CD4-positive, alpha-beta T cell treated with Interleukin-4 for 4 hours (primary cell): ENCODE measurements at regions not wholly inside any gene's neighbourhood (a gene's known extent, or its start where the extent isn't known, plus 50 kb on each side); places are given as distances from the start of the nearest gene placed in this dataset.

Experiments
- DNase-seq: peaks from one replicate; pipeline ENCODE4 v3.0.0-alpha.2; 2020

DNA sequence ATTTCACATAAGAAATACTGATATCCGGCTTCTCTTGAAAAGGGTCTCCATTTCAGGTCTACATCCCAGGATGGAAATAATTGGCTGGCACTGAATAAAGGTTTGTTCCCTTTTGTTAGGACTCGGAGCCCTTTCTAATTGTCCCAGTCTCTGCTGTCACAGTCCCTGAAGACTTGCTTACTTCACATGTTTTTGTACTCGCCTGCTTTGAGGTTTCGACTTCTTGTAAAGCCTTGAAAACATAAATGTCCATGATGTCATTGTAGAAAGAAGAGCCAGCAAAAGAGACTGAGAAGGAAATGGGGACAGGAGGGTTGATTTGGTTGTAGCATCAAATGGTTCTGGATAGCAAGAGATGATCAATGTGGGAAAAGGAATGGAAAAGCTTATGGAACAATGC, 963.4 kb upstream of the SEMA6D start:
- no peak for DNase-seq

DNA sequence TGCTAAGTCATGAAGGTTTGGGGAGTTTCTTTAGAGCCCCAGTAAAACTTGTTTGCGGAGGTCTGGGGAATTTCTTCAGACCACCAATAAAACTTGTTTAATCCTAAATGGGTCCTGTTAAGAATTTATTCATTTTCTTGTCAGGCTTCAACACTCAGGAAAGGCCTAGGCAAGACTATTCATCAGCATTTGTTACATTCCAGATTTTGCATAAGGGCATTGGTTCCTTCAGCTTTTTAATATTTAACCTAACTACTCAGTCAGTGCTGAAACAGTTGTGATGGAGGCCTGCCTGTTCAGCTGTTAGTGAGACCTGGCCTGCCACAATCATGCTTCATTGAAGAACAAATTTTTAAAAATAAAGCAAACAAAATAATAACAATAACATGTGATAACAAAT, 954.2 kb upstream of the SEMA6D start:
- no peak for DNase-seq

GRCh38 chr15:46764851-46765250, 952.5 kb upstream of the SEMA6D start:
- no peak for DNase-seq

- DNase-seq: no peak
Observed at GRCh38 chr15:46766021-46766420, 951.3 kb upstream of the SEMA6D start.

- no peak for DNase-seq
Observed at GRCh38 chr15:46768287-46768686, 949.0 kb upstream of the SEMA6D start.

- no peak for DNase-seq
Observed at GRCh38 chr15:46773016-46773415, 944.3 kb upstream of the SEMA6D start.

- no peak for DNase-seq
Observed at GRCh38 chr15:46778876-46779275, 938.4 kb upstream of the SEMA6D start.

DNA sequence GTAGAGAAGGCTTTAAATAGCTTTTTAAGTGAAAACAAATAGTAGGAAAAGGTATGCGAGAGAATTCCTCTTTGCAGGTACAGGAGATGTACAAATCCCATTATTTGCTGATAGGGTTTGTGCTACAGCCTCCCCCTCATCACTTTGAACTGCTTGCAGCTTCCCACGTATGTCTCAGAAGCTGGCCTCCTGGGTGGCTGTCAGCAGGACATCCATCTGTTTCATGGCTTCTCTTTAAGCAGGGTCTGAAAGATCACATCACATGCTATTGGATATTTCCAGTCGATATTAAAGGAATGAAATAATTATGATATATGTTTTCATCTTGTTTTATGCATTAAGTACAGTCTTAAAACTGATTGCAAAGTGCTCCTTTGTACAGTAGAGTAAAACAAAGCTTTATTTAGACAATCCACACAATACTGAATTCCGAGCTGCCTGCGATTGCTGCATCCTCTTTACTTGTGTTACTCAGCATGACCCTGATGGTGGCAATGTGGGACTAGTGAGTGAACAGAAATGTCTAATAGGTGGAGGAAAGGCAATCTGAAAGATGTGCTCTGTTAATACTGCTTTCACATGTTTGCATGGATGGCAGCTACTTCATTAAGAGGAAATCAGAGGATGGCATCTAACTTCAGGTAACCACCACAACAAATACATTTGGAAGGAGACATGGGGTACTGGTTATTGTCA, 930.6 kb upstream of the SEMA6D start:
- no peak for DNase-seq

- DNase-seq: no peak
Observed at GRCh38 chr15:46795685-46796084, 921.6 kb upstream of the SEMA6D start.

DNA sequence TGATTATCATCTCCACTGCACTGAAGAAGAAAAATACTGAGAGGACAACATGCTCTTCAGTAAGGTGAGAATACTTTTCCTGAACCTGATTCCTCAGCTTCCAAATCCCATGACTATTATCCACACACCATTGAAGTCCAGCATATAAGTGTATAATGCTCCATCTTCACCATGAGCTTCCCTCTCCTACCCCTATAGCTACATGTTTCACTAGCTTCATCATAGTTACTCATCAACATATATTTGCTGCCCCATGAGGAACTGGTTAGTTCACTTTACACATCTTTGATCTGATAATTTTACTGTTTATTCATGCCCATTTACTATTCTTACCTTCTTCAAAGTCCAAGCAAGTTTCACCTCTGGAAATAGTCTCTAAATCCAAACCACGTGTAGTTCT, 908.5 kb upstream of the SEMA6D start:
- DNase-seq: no peak

DNA sequence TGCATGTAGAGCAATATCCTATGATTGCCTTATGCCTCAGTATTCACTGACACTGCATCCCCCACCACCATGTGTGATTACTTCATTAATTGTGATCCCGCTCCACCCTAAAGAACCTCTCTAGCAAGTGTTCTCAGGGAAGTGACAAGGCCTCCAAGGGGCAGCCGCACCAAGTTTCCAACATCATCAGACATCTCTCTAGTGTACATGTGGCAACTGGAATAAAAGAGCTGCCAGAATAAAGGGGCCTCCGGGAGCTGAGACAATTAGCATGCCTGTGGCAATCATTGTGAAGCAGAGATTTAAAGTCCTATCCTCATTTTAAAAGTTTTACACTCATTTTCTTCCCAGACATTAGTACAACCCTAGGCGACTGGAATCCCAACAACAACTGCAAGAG, 902.1 kb upstream of the SEMA6D start:
- no peak for DNase-seq

DNA sequence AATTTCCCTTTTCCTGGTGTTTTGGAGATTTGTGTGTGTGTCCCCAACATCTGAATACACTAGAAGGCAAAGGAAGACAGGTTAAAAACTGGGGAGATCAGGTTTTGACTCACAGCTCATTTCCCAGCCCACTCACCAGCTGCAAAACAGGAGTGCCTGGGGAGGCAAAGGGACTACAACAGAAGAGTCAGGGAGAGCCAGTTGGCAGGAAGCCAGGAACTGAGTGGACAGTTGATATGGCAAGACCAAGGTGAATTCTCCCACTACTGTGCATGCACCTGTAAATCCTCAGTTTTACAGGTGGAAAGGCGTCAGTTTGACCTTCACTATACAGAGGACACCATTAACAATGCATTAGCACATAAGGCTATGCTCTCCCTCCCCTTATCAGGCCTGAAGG, 901.5 kb upstream of the SEMA6D start:
- no peak for DNase-seq

- no peak for DNase-seq
Observed at GRCh38 chr15:46848704-46849103, 868.6 kb upstream of the SEMA6D start.

- DNase-seq: no peak
Observed at GRCh38 chr15:46853600-46853999, 863.7 kb upstream of the SEMA6D start.

DNA sequence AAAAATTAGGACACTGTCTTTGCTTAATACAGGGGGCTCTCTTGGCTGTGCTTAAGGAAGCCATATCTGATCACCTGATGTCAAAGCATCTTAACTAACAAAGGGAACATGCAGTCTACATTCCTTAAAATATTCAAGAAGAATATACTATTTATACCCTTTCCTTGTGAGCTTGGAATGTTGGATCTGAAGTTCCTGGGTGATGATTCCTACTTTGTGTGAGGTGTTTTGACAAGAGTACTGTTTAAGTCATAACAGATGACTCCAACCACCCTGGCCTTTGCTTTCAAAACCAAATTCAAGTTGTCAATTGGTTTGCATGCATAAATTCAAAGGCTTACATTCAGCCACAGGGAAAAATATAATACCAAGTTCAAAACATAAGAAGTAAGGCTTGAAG, 862.7 kb upstream of the SEMA6D start:
- DNase-seq: no peak

GRCh38 chr15:46855388-46855787, 861.9 kb upstream of the SEMA6D start:
- no peak for DNase-seq

DNA sequence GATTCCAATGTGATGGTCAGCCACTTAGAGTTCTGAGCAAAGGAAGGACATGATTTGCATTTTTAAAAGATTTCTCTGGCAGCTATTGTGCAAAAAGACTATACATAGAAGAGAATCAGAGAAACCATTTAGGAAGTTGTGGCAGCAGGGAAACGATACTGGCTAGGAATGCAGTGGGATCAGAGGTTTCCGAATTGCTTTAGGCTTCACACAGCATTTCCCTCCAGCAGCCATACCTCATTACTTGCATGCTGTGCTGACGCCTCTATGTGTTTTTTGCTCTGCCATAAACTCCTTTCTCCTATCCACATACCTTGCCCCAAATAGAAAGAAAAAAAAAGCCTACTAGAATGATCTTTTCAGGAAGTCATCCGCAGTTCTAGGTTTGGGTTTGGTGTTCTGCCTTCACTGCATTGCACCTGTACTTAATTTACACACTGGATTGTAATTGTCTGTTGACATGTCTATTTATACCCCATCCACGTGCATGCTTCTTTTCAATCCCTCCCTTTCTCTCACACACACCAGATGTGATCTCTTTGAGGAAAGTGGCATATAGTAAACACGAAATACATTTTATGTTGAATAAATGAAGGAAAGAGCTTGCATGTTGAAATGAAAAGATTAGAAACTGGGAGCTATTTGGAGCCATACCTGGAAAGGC, 860.3 kb upstream of the SEMA6D start:
- DNase-seq: no peak

GRCh38 chr15:46858150-46858549, 859.2 kb upstream of the SEMA6D start:
- DNase-seq: no peak

DNA sequence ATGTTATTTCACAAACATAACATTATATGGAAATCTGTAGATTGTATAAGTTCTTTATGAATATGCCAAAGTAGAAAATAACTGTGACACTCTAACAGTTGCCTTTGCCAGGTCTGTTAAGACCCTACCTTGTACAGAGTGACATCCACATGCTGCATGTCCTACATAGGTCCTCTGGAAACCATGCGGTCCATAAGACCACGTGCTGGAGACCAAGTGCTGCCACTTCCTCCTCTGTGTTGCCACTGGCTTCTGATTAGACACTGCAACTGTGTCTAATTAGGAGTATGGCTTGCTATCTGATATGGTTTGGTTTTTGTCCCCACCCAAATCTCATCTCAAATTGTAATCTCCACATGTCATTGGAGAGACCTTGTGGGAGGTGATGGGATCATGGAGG, 855.5 kb upstream of the SEMA6D start:
- DNase-seq: no peak

GRCh38 chr15:46865155-46865554, 852.1 kb upstream of the SEMA6D start:
- no peak for DNase-seq

- DNase-seq: no peak
Observed at GRCh38 chr15:46872286-46872980, 844.9 kb upstream of the SEMA6D start.

- no peak for DNase-seq
Observed at GRCh38 chr15:46872981-46873330, 844.3 kb upstream of the SEMA6D start.

- no peak for DNase-seq
Observed at GRCh38 chr15:46879032-46879770, 838.1 kb upstream of the SEMA6D start.

- no peak for DNase-seq
Observed at GRCh38 chr15:46880791-46881190, 836.5 kb upstream of the SEMA6D start.
